Gastroesophageal sphincter (tissue), 4 donors: ENCODE measurements at regions not wholly inside any gene's neighbourhood (a gene's known extent, or its start where the extent isn't known, plus 50 kb on each side); places are given as distances from the start of the nearest gene placed in this dataset.

Experiments
- ATAC-seq: fragments of 150-250 bp; one replicate; pipeline ENCODE4 v1.9.1; 2016; ENCODE audit warnings: mild to moderate bottlenecking, moderate library complexity
- H3K27ac ChIP-seq, 4 donors: fragments of 200-600 bp; sonication (generic) in 3 of 4; 1 replicate in 3 of 4; 2 replicates in 1 of 4; pipeline ENCODE4 v1.5.1; 2016 to 2019
- H3K27me3 ChIP-seq: fragments of 200-600 bp; sonication (generic); one replicate; pipeline ENCODE4 v1.5.1; 2019
- H3K36me3 ChIP-seq, 2 donors: fragments of 200-600 bp; sonication (generic); one replicate each; pipeline ENCODE4 v1.5.1; 2019; ENCODE audit warnings: control low read depth in 1 of 2
- H3K4me1 ChIP-seq, 3 donors: fragments of 200-600 bp; sonication (generic); 1 replicate in 2 of 3; 2 replicates in 1 of 3; pipeline ENCODE4 v1.5.1; 2016 to 2019; ENCODE audit warnings: control low read depth in 2 of 3
- H3K4me3 ChIP-seq, 2 donors: fragments of 200-600 bp; sonication (generic); one replicate each; pipeline ENCODE4 v1.5.1; 2019; ENCODE audit warnings: mild to moderate bottlenecking in 1 of 2, moderate library complexity in 1 of 2
- H3K9me3 ChIP-seq, 3 donors: fragments of 200-600 bp; sonication (generic); one replicate each; pipeline ENCODE4 v1.5.1; 2017 to 2019; ENCODE audit warnings: control low read depth in 2 of 3
- EP300 ChIP-seq: sonication (generic); formaldehyde crosslinking; IDR thresholded peaks from one replicate; pipeline ENCODE4 v1.6.1; 2017; ENCODE audit warnings: antibody characterized with exemption, mild to moderate bottlenecking
- POLR2A ChIP-seq, 2 donors: fragments of 450-650 bp; IDR thresholded peaks; one replicate each; pipeline ENCODE4 v1.6.1; 2017; ENCODE audit warnings: antibody characterized with exemption in 2 of 2, mild to moderate bottlenecking in 2 of 2, moderate library complexity in 1 of 2
- POLR2AphosphoS5 ChIP-seq: sonication (generic); formaldehyde crosslinking; IDR thresholded peaks from one replicate; pipeline ENCODE4 v1.6.1; 2017; ENCODE audit warnings: antibody characterized with exemption
- whole genome bisulfite sequencing, 2 donors: methylation state at CpG; one replicate each; pipeline ENCODE4 v1.1.5; 2018; ENCODE audit warnings: low coverage in 1 of 2; 5-methylcytosine and 5-hydroxymethylcytosine counted together
- TF ChIP-seq, protein P1 (sequence below), 4 experiments: fragments of 200-600 bp in 2 of 4; fragments of 450-650 bp in 2 of 4; sonication (generic) in 1 of 4; IDR thresholded peaks; one replicate each; pipeline ENCODE4 v1.5.1; 2017 to 2019; ENCODE audit warnings: antibody characterized with exemption in 4 of 4, mild to moderate bottlenecking in 2 of 4, moderate library complexity in 2 of 4

DNA sequence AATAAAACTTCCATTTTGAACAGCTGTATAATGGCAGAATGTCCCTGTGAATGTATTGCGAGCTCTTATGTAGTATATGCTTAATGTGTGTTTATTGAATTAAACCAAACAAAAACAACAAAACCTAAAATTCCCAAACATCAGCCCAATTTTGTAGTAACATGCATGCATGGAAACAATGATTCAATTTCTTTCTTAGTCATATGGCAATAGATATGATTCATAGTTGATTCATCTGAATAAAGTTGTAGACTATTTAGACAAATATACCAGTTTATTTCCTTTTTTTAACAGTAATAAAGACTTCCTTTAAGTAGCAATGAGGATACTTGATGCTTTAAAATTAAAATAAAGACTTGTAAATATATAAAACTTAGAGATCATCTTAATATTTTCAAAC, 670.6 kb downstream of the CD109 start:
- no peak for TF ChIP-seq EP300
- TF ChIP-seq POLR2A (IDR thresholded peaks at IDR 0.05) = no peak
- TF ChIP-seq POLR2AphosphoS5 = no peak
- TF ChIP-seq, protein P1, sequence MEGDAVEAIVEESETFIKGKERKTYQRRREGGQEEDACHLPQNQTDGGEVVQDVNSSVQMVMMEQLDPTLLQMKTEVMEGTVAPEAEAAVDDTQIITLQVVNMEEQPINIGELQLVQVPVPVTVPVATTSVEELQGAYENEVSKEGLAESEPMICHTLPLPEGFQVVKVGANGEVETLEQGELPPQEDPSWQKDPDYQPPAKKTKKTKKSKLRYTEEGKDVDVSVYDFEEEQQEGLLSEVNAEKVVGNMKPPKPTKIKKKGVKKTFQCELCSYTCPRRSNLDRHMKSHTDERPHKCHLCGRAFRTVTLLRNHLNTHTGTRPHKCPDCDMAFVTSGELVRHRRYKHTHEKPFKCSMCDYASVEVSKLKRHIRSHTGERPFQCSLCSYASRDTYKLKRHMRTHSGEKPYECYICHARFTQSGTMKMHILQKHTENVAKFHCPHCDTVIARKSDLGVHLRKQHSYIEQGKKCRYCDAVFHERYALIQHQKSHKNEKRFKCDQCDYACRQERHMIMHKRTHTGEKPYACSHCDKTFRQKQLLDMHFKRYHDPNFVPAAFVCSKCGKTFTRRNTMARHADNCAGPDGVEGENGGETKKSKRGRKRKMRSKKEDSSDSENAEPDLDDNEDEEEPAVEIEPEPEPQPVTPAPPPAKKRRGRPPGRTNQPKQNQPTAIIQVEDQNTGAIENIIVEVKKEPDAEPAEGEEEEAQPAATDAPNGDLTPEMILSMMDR (IDR thresholded peaks at IDR 0.05) = no peak
- H3K27me3 ChIP-seq = no peaks in the 10 kb centered on the region
- H3K4me3 ChIP-seq = no peak overlapping the region
- WGBS, 2 donors = 88 to 100% methylated on average over 1 of the region's 1 CpG
- H3K36me3 ChIP-seq = no peaks in the 10 kb centered on the region
- no peak overlapping the region for H3K27ac ChIP-seq
- no peak for ATAC-seq
- no peaks in the 10 kb centered on the region for H3K4me1 ChIP-seq
- no peaks in the 10 kb centered on the region for H3K9me3 ChIP-seq

DNA sequence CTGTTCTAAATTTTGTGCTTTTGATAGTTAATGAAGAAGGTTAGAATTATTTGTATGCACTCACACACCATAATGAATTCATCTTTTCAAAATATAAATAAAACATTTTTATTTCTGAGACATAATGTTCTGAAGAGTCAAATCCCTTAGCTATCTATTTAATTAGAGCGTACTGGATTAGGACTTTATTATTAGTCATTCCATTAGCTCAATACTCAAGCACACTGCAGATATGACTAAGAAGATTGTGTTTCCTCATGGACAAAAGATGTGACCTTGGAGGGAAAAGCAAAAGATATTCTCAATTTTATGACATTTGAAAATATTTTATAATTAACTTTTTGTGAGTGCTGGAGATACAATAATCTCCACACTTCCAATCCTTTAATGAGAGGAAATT, 666.4 kb downstream of the CD109 start:
- H3K36me3 ChIP-seq = no peaks in the 10 kb centered on the region
- 44 to 69% methylated on average over 1 of the region's 1 CpG for WGBS, 2 donors
- TF ChIP-seq EP300 (no peak), POLR2AphosphoS5 (no peak), POLR2A (IDR thresholded peaks at IDR 0.05) (no peak)
- TF ChIP-seq, protein P1 (IDR thresholded peaks at IDR 0.05) = no peak
- H3K4me3 ChIP-seq = no peak overlapping the region
- ATAC-seq = no peak
- no peaks in the 10 kb centered on the region for H3K9me3 ChIP-seq
- no peaks in the 10 kb centered on the region for H3K4me1 ChIP-seq
- no peak overlapping the region for H3K27ac ChIP-seq
- H3K27me3 ChIP-seq = no peaks in the 10 kb centered on the region

DNA sequence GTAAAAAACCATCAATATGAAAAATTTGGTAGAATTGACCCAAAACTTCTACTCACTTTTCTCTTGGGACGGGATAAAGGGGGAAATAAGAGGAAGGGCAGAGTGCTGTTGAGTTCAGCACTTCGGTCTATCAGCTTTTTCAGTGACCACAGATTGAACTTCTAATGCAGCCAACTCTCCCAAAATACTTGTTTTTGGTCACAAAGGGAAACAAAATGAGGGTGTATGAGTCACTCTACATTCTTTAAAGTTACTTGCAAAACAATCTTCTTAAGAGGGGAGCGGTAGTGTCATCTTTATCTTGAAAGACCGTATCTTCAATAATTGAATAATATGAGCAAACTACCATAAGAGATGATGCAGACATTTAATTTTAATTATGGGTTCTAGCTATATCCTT, 661.3 kb downstream of the CD109 start:
- Histone ChIP-seq H3K4me1 (no peaks in the 10 kb centered on the region), H3K36me3 (no peaks in the 10 kb centered on the region), H3K9me3 (no peaks in the 10 kb centered on the region), H3K27me3 (no peaks in the 10 kb centered on the region), H3K4me3 (no peak overlapping the region), H3K27ac (no peak overlapping the region)
- peak; percentile 10 for ATAC-seq
- no peak for TF ChIP-seq POLR2A (IDR thresholded peaks at IDR 0.05)
- TF ChIP-seq, protein P1 (IDR thresholded peaks at IDR 0.05) = no peak
- TF ChIP-seq POLR2AphosphoS5 = no peak
- TF ChIP-seq EP300 = no peak
- 73 to 80% methylated on average over 3 to 4 of the region's 4 CpGs for WGBS, 2 donors

DNA sequence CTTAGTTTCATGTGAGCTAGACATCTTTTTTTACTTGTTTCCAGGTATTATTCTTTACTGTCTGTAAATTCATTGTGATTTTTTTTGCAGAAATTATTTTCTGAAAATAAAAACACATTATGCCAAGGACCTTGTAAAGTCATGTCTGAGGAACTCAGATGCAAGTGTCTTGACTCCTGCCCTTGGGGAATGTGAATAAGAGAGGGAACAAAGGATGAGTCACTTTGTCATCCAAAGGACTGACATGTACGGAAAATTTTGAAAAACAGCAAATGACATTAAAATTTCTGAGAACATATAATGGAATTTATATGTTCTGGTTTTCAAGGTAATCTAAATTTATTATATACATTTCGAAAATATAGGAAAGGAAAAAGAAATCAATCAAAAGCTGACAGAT, 660.4 kb downstream of the CD109 start:
- WGBS, 2 donors = 74 to 91% methylated on average over 2 of the region's 2 CpGs
- no peak for TF ChIP-seq POLR2AphosphoS5
- ATAC-seq = no peak
- Histone ChIP-seq H3K36me3 (no peaks in the 10 kb centered on the region), H3K27me3 (no peaks in the 10 kb centered on the region), H3K27ac (no peak overlapping the region), H3K9me3 (no peaks in the 10 kb centered on the region), H3K4me3 (no peak overlapping the region), H3K4me1 (no peaks in the 10 kb centered on the region)

DNA sequence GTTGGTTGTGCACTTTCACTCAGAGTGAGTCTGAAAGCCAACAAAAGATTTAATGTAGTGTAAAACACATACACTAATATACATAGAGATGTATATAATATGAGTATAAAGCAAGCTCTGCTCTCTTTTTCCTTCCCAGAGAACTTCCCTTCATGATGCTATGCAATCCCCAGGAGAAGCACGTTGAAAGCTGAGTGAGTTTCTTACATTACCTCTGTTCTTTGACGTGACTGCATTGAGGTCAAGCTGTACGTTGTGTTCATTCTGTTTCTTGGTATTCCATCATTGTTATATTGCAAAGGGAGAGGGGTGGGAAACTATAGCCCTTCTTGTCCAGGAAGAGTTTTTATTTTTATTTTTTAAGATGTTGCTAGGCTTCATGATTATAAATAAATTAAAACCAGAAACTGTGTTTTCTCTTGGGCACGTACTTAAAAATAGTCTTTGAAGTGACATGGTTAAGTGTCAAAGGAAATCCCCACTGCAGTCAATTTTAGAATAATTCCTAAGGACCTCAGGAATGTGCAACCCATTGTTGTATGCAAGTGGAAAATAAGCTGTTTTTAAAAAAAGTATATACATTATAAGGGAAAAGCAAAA, 651.0 kb downstream of the CD109 start:
- WGBS, 2 donors = 57 to 63% methylated on average over 4 of the region's 4 CpGs
- H3K9me3 ChIP-seq = no peaks in the 10 kb centered on the region
- no peaks in the 10 kb centered on the region for H3K27me3 ChIP-seq
- TF ChIP-seq, protein P1 (IDR thresholded peaks at IDR 0.05) = no peak
- TF ChIP-seq EP300 = no peak
- TF ChIP-seq POLR2A (IDR thresholded peaks at IDR 0.05) = no peak
- TF ChIP-seq POLR2AphosphoS5 = no peak
- no peak overlapping the region for H3K27ac ChIP-seq
- no peak for ATAC-seq
- H3K36me3 ChIP-seq = no peaks in the 10 kb centered on the region
- H3K4me1 ChIP-seq = no peaks in the 10 kb centered on the region
- H3K4me3 ChIP-seq = no peak overlapping the region
